IPS-18a (cell line): ENCODE measurements at regions not wholly inside any gene's neighbourhood (a gene's known extent, or its start where the extent isn't known, plus 50 kb on each side); places are given as distances from the start of the nearest gene placed in this dataset.
"Not testable (repeated sequence)": the region's sequence is repeated elsewhere in the genome, so short reads cannot be mapped to it uniquely, and the experiment has no call there.

Source experiments
- H3K27ac ChIP-seq: one replicate; pipeline ENCODE4 v1.5.1; 2013; ENCODE audit warnings: low read length
- H3K27me3 ChIP-seq: one replicate; pipeline ENCODE4 v1.6.1; 2013; ENCODE audit warnings: mild to moderate bottlenecking, low read length; ENCODE audit not compliant: control insufficient read depth, insufficient read depth
- H3K36me3 ChIP-seq: one replicate; pipeline ENCODE4 v1.6.1; 2013; ENCODE audit warnings: low read depth, low read length; ENCODE audit not compliant: control insufficient read depth
- H3K4me1 ChIP-seq: one replicate; pipeline ENCODE4 v1.6.1; 2013; ENCODE audit warnings: low read depth, low read length; ENCODE audit not compliant: control insufficient read depth
- H3K4me3 ChIP-seq: one replicate; pipeline ENCODE4 v1.5.1; 2013; ENCODE audit warnings: low read length
- H3K9ac ChIP-seq: one replicate; pipeline ENCODE4 v1.6.1; 2013; ENCODE audit warnings: mild to moderate bottlenecking, low read length, moderate library complexity
- H3K9me3 ChIP-seq: one replicate; pipeline ENCODE4 v1.6.1; 2013; ENCODE audit warnings: low read depth, low read length; ENCODE audit not compliant: control insufficient read depth

- no peak overlapping the region for H3K27ac ChIP-seq
- no peaks in the 10 kb centered on the region for H3K27me3 ChIP-seq
- no peaks in the 10 kb centered on the region for H3K36me3 ChIP-seq
- H3K9me3 ChIP-seq, result no peaks in the 10 kb centered on the region
- no peak overlapping the region for H3K9ac ChIP-seq
- H3K4me1 ChIP-seq, result no peaks in the 10 kb centered on the region
- H3K4me3 ChIP-seq, result no peak overlapping the region
These were observed 1906.6 kb upstream of the TENM3 start for GRCh38 chr4:180336494-180337090.

- no peaks in the 10 kb centered on the region for H3K9me3 ChIP-seq
- no peak overlapping the region for H3K9ac ChIP-seq
- no peak overlapping the region for H3K4me3 ChIP-seq
- no peaks in the 10 kb centered on the region for H3K27me3 ChIP-seq
- H3K36me3 ChIP-seq, result no peaks in the 10 kb centered on the region
- H3K27ac ChIP-seq, result no peak overlapping the region
- no peaks in the 10 kb centered on the region for H3K4me1 ChIP-seq
These were observed 1901.3 kb upstream of the TENM3 start for GRCh38 chr4:180341926-180342325.

- Histone ChIP-seq H3K27ac (no peak overlapping the region), H3K4me1 (no peaks in the 10 kb centered on the region), H3K36me3 (no peaks in the 10 kb centered on the region), H3K9me3 (no peaks in the 10 kb centered on the region), H3K9ac (no peak overlapping the region), H3K27me3 (no peaks in the 10 kb centered on the region), H3K4me3 (no peak overlapping the region)
These were observed 1892.3 kb upstream of the TENM3 start for GRCh38 chr4:180350901-180351300.

GRCh38 chr4:180356766-180357165 is 1886.4 kb upstream of the TENM3 start:
- H3K36me3 ChIP-seq, result no peaks in the 10 kb centered on the region
- H3K27ac ChIP-seq, result no peak overlapping the region
- H3K9me3 ChIP-seq, result no peaks in the 10 kb centered on the region
- no peaks in the 10 kb centered on the region for H3K4me1 ChIP-seq
- no peak overlapping the region for H3K4me3 ChIP-seq
- no peak overlapping the region for H3K9ac ChIP-seq
- H3K27me3 ChIP-seq, result no peaks in the 10 kb centered on the region

- H3K27me3 ChIP-seq, H3K4me3 ChIP-seq, H3K4me1 ChIP-seq, H3K27ac ChIP-seq, H3K9ac ChIP-seq, H3K9me3 ChIP-seq, H3K36me3 ChIP-seq: not testable (repeated sequence)
These were observed 1883.1 kb upstream of the TENM3 start for GRCh38 chr4:180360113-180360512.

- no peak overlapping the region for H3K4me3 ChIP-seq
- no peaks in the 10 kb centered on the region for H3K27me3 ChIP-seq
- no peaks in the 10 kb centered on the region for H3K36me3 ChIP-seq
- no peak overlapping the region for H3K27ac ChIP-seq
- H3K4me1 ChIP-seq, result no peaks in the 10 kb centered on the region
- H3K9ac ChIP-seq, result no peak overlapping the region
- no peaks in the 10 kb centered on the region for H3K9me3 ChIP-seq
These were observed 1879.4 kb upstream of the TENM3 start for GRCh38 chr4:180363815-180364214.

- H3K9ac ChIP-seq, result no peak overlapping the region
- no peaks in the 10 kb centered on the region for H3K4me1 ChIP-seq
- no peak overlapping the region for H3K27ac ChIP-seq
- H3K36me3 ChIP-seq, result no peaks in the 10 kb centered on the region
- H3K27me3 ChIP-seq, result no peaks in the 10 kb centered on the region
- H3K9me3 ChIP-seq, result no peaks in the 10 kb centered on the region
- H3K4me3 ChIP-seq, result no peak overlapping the region
These were observed 1870.5 kb upstream of the TENM3 start for GRCh38 chr4:180372691-180373090.

- H3K27ac ChIP-seq, result no peak overlapping the region
- H3K4me1 ChIP-seq, result no peaks in the 10 kb centered on the region
- H3K9me3 ChIP-seq, result no peaks in the 10 kb centered on the region
- no peak overlapping the region for H3K9ac ChIP-seq
- no peaks in the 10 kb centered on the region for H3K36me3 ChIP-seq
- no peak overlapping the region for H3K4me3 ChIP-seq
- no peaks in the 10 kb centered on the region for H3K27me3 ChIP-seq
These were observed 1865.5 kb upstream of the TENM3 start for GRCh38 chr4:180377741-180378140.

GRCh38 chr4:180380733-180381132 is 1862.5 kb upstream of the TENM3 start:
- H3K27me3 ChIP-seq, result no peaks in the 10 kb centered on the region
- no peaks in the 10 kb centered on the region for H3K36me3 ChIP-seq
- no peaks in the 10 kb centered on the region for H3K9me3 ChIP-seq
- H3K27ac ChIP-seq, result no peak overlapping the region
- H3K4me3 ChIP-seq, result no peak overlapping the region
- no peak overlapping the region for H3K9ac ChIP-seq
- no peaks in the 10 kb centered on the region for H3K4me1 ChIP-seq

- H3K36me3 ChIP-seq, result no peaks in the 10 kb centered on the region
- H3K27me3 ChIP-seq, result no peaks in the 10 kb centered on the region
- H3K4me1 ChIP-seq, result no peaks in the 10 kb centered on the region
- H3K4me3 ChIP-seq, result no peak overlapping the region
- no peak overlapping the region for H3K9ac ChIP-seq
- H3K9me3 ChIP-seq, result no peaks in the 10 kb centered on the region
- H3K27ac ChIP-seq, result no peak overlapping the region
These were observed 1851.6 kb upstream of the TENM3 start for GRCh38 chr4:180391613-180392012.

GRCh38 chr4:180394312-180394711 is 1848.9 kb upstream of the TENM3 start:
- no peaks in the 10 kb centered on the region for H3K27me3 ChIP-seq
- H3K4me3 ChIP-seq, result no peak overlapping the region
- no peaks in the 10 kb centered on the region for H3K9me3 ChIP-seq
- H3K9ac ChIP-seq, result no peak overlapping the region
- no peak overlapping the region for H3K27ac ChIP-seq
- no peaks in the 10 kb centered on the region for H3K36me3 ChIP-seq
- no peaks in the 10 kb centered on the region for H3K4me1 ChIP-seq

- Histone ChIP-seq H3K36me3 (no peaks in the 10 kb centered on the region), H3K9me3 (no peaks in the 10 kb centered on the region), H3K27me3 (no peaks in the 10 kb centered on the region), H3K9ac (no peak overlapping the region), H3K27ac (no peak overlapping the region), H3K4me3 (no peak overlapping the region), H3K4me1 (no peaks in the 10 kb centered on the region)
These were observed 1848.5 kb upstream of the TENM3 start for GRCh38 chr4:180394730-180395129.
